NCI-H1048 (cell line): ENCODE measurements at regions not wholly inside any gene's neighbourhood (a gene's known extent, or its start where the extent isn't known, plus 50 kb on each side); places are given as distances from the start of the nearest gene placed in this dataset.

ENCODE experiments used
- DNase-seq: peaks from one replicate; lab custom pipeline; 2025; lab: John Stamatoyannopoulos, UW

DNA sequence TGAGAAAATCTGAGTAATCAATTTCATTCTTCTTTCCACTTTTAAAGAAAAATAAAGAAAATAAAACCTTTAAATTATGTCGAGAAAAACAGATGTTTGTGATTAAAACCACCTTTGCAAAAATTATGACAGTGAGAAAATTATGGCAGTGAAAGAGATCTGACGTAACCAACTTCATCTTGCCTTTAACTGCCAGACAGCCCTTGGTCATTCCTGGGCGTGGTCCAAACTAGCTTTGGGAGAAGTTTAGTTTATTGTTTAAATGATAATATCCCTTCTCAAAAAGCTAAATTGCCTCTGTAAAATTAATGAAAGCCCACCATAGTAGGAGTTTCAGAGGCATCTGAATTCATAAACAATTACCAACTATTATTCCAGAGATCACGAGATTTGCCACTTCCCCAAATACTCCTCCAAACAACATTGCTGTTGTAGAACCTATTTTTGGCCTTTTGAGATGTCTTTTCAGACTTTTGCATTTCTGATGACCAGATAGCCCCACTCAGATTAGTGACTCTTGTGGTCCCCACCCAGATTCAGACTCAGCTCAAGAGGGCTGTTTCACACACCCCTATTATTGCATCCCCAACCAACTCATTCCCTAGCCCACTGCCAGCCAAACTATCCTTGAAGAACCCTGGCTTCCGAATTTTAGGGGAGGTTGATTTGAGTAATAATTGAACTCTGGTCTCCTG is 664.4 kb upstream of the CBLB start:
- DNase-seq: no peak

DNA sequence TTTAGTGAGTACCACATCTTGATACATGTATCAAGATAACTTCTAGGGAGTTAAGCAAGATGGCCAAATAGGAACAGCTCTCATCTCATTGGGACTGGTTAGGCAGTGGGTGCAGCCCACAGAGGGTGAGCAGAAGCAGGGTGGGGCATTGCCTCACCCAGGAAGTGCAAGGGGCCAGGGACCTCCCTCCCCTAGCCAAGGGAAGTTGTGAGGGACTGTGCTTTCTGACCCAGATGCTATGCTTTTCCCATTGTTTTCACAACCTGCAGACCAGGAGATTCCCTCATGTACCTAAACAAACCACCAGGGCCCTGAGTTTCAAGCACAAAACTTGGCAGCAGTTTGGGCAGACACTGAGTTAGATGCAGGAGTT is 665.0 kb upstream of the CBLB start:
- no peak for DNase-seq

DNA sequence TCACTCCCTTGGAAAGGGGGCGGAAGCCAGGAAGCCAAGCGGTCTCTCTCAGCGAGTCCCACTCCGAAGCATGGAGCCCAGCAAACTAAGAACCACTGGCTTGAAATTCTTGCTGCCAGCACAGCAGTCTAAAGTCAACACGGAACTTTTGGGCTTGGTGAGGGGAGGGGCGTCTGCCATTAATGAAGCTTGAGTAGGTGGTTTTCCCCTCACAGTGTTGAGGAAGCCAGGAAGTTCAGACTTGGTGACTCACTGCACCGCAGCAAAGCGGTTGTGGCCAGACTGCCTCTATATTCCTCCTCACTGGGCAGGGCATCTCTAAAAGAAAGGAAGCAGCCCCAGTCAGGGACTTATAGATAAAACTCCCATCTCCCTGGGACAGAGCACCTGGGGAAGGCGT is 665.4 kb upstream of the CBLB start:
- DNase-seq: no peak

DNA sequence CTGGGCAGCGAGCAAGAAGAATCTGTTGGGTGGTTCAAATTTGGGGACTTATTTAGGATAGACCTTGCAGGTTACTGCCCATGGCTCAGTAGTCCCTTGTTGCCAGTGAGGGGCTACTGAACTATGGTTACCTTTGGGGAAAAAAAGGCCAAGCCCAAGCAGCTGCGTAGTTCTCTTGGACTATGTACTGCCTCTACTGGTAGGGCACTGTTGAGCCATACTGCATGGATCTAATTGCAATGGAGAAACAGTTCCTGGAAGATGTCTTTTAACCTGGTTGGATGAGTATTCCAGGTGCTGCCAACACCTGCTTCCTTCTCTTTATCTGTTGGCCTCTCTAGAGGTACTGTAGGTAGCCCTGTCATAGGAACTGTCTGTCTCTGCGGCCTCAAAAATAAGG is 671.9 kb upstream of the CBLB start:
- no peak for DNase-seq

DNA sequence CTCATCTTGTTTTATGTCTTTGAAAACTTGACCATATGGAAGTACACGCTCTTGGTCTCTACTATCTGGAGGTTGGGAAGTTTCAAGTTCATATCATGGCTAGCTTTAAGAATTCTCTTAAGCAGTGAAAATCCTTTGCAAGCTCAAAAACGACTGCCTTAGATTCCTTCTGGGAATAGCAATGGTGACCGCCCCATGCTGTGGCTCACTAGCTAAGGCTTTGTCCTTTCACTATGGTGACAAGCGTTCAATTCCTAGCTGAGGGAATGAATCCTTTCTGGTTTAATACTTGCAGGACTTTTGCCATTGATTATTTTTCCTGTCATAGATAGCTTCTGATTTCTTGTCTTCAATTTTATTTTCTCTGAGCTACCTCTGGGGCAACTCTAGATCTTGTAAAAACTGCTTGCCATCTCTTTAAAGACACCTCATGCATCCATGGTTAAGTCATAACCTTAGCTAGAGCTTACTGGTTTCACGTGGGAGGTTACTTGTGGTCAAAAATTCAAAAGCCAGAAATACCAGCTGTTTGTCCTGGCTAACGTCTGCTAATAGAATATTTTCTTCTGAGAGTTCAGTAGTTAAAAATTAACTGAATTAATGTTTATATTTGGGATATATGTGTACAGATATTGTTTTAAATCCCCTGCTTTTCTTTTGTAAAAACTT is 673.4 kb upstream of the CBLB start:
- no peak for DNase-seq

DNA sequence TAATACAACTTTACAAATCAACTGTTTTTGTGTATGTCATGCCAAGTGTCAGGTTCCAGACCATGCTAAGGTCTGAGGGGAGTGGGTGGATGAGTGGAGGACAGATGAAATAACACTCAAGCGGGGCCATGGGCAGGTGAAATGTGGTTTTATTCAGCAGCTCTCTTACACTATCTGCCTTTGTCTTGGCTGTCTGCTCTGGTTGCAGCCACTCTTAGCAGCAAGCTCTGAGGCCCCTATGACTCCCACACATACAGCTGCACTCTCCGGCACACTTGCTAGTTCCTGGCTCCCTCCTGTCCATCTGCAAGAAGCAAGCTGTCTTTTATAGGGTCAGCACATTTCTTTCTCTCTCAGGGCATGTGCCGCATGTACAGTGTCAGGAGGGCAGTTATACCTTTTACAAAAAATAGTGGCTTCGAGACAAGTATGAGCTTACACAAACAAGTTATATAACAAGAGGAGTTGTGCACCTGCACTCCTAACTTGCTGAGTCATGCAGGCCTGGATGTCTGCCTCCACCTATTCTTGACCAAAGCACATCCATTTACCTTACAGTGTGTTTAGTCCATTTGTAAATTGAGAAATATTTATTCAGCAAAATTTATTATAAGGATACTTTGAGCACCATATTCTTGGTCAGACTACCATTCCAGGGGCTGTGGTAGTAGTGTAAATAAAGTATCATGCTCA is 683.7 kb upstream of the CBLB start:
- DNase-seq: no peak

DNA sequence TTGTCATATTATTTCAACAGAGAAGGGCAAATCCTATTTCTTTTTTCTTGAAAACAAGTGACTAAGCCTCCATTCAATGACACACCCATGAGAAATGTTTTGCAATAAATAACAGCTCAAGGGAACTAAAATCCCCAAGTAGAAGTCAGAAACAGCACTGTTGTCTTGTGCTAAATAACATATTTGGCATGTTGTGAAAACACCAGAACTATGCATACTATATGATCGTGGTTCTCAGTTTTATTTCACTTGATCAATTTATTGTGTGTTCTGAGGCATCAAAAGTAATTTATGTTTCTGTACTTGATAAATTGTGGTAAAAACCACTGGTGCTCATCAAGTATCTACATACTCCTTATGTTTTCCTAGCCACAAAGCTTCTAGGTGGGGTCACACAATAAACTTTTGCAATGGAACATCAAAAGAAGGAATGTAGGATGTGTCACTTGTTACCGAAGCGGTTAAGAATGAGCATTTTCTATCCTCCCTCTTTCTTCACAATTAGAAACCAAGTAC is 691.7 kb upstream of the CBLB start:
- DNase-seq: no peak

DNA sequence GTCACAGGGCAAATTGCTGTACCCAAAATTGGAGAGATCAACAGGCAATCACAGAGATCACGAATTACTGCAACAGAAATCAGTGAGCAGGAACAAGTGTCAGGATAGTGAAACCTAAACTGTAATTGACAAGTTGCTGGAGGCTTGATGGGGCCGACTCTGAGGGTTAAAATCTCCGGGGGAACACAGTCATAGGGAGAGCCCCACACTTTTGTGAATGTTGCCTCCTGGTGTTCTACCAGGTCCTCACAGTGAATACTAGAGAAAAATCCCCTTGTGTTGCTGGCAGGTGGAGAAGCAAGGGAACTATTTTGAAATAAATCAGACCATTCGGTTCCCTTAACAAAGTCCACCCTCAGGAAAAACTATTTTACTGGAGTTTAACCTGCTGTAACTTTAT is 697.5 kb upstream of the CBLB start:
- no peak for DNase-seq

DNA sequence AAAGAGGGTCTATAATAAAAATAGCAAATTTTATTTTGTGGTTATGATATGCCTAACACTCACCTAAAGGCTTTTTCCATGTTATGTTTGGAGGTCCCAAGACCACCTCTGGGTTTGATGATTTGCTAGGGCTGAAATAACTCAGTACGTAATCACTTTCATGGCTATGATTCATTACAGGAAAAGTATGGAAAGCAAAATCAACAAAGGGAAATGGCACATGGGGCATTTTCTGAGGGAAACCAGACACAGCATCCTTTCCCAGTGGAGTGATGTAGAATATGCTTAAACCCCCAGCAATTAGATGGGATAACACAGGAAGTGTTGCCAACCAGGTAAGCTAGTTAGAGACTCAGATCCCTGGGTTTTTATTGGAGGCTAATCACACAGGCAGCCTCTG is 701.6 kb upstream of the CBLB start:
- DNase-seq: no peak

DNA sequence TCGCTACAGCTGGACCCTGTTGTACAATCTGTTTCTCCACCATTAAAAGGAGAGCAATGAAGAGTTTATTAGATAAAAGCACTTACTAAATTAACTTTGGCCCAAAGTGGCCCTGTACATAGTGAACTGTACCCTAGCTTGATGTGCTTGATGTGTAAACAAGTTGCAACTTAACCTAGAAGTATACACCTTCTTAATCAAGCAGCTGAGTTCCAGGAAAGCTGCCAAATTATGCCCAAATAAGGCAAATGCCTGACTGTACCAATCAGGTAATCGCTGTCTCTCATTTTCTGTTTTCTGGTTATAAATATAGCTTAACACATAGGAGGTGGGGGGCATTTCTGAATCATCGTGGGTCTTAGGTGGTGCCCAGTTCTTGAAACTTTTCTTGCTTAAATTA is 704.8 kb upstream of the CBLB start:
- no peak for DNase-seq

DNA sequence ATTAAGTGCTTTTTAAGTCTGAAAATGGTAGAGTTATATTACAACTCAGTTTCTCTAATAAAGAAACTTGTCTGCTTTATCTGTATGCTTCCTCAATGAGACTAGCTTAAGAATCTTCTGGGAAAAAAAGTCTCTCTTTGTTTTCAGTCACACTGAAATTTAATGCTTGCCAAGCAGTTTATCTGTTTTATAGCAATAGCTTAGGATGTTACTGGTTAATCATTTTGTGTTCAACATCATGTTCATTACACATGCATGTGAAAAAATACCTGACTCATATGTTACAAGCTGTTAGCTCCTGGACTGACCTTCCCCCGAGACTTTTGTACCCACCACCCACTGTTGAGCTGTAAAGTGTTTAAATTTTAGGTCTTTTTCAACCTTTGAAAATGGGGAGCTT is 706.2 kb upstream of the CBLB start:
- DNase-seq: no peak

DNA sequence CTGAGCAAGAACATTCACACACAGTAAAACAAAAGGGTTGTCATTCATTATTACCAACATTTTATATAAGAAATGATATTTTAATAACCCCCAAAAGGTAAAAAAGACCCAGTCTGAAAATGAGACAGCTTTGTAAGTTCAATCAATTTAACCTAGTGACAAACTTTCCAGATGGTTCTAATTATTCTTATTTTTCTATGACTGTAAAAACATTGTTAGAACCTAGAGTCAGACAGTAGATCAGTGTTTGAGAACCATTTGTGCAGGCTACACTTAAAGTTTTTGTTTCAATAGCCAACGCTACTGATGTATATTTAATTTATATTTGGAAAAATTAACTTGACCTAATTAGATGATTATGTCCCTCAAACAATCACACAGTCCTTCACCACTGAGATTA is 708.4 kb upstream of the CBLB start:
- DNase-seq: no peak

DNA sequence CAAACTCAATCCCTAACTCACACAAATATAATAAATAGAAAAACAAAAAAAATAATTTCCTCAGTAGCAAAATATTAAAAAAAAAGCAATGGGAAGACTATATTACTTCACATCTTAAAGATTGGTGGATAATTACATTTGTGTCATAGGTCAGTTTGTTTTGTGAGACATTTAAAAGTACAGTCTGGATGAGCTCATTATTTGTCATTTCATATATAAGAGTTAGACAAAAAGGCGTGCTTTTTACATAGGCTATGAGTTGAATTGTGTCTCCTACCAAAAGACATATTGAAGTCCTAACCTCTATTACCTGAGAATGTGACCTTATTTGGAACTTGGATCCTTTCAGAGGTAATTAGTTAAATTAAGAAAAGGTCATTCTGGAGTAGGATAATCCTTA is 710.1 kb upstream of the CBLB start:
- DNase-seq: no peak

DNA sequence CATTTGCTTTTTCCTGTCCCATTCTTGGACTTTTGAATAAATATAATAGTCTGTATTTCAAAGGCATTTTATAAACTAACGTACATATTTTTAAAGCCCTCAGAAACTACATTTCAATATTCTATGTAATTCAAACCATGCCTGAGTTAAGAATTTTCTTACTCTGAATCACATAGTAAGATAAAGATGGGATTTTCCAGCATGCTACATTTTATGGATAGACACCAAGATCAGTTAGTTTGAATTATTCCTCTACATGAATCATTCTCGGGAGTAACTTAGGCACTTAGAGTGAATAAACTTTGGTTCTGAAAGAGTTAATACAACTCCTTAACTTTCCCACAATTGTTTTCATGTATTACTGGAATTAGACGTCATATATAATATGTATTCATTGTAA is 713.3 kb upstream of the CBLB start:
- no peak for DNase-seq

DNA sequence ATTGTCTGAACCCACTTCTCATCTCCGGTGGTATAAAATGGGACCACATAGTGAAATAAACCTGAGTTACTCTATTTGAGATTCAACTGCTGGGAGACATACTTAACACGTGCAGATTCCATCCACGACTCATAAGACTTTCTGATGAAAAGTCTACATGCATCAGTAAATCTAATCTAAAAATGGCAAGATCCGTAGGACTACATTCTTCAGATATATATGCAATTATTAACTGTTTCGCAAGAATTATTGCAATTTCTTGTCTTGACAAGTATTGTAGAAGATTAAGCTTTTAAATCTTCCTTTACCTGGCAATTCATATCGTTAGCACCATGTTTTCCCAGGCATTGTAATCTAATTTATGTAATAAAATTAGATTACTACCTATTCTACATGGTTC is 718.7 kb upstream of the CBLB start:
- no peak for DNase-seq

DNA sequence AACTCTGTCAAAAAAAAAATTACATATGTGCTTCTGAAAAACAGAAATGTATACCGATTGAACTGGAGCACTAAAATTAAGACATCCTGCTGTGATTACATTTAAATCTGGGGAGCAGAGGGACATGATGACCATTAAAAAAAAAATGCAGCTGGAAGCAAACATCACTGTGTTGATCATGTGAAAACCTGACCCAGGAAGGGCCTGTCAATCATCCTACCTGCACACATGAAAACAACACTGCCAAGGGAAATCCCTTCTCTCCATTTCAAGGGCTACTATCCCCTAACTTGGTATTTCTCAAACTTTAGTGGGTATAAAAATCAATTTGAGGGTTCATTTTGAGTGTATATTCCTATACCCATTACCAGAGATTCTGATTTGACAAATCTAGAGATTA is 719.9 kb upstream of the CBLB start:
- no peak for DNase-seq

DNA sequence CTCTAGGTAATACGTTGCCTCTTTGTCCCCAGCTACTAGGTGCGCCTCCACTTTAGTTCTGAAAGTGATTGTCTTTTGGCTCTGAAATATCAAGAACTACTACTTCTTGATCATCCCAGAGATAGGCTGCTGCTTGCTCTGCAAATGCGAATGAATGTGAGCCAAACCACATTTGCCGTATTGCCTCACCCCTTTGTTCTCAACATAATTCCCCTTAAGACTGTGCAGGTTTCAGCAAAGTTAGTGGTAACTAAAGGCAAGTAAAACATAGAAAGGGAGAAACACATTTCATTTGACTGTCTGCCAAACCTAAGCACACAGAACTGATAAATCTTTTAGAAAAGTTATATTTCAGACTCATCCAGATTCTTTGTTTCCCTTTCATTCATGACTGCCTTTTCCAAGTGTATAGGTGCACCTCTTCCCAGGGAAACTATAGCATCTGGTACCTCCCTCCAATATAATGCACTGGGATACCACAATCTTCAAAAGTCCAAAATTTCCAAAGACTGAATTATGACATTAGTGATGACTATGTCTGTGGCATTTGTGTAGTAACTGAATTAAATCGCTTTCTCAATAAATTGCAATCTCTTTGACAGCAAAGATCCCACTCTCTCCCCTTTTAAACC is 720.6 kb upstream of the CBLB start:
- DNase-seq: no peak

DNA sequence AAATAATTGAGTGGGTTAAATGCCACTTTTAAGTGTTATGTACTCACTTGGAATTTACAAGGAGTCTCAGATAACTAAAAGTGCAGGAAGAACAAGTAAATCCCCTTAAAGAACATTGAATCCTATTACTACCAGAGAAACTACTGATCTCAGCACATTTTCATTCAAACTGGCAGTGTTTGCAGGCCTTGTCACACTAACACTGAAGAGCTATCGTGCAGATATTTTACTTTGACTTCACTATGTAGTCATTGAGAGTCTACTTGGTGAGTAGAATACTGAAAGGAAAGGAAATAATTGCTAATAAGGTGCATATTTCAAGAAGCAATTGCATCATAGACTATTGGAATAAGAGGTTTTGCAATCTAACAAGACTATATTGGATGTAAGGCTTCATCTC is 721.4 kb upstream of the CBLB start:
- DNase-seq: no peak

DNA sequence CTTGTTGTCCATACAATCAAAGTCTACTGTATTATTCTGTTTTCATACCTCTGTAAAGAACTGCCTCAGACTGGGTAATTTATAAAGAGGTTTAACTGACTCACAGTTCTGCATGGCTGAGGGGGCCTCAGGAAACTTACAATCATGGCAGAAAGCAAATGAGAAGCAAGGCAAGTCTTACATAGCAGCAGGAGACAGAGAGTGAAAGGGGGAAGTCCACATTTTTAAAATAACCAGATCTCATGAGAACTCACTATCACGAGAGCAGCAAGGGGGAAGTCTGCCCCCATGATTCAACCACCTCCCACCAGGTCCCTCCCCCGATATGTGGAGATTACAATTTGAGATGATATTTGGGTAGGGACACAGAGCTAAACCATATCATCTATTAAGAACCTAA is 724.6 kb upstream of the CBLB start:
- DNase-seq: no peak

DNA sequence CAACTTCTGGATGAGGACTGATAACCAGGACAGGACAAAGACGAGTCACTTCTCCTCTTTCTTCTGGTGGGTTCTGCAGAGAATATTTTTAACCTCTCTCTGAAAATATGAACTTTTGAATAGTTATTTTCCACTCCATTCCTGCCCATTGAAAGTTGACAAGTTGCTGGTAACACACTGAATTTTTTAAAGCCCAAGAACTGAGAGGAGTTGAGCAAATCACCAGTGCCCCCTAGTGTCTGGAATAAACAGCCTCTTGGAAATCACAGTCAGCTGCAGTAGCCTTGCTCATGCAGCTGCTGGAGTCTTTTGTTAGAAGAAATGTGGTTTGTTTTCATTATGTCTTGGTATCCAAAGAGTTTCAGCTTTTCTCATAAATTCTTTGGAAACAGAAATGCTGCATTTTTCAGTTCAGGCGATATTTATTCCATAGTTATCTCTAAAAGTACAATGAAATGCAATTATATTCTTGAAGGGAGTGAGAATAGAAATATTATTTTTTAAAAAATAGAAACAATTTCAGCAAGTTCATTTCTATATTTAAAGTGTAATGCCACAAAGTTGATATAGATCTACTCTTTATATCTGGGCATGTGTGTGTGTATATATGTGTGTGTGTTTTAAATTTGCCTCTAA is 741.0 kb upstream of the CBLB start:
- DNase-seq: peak; percentile 3

DNA sequence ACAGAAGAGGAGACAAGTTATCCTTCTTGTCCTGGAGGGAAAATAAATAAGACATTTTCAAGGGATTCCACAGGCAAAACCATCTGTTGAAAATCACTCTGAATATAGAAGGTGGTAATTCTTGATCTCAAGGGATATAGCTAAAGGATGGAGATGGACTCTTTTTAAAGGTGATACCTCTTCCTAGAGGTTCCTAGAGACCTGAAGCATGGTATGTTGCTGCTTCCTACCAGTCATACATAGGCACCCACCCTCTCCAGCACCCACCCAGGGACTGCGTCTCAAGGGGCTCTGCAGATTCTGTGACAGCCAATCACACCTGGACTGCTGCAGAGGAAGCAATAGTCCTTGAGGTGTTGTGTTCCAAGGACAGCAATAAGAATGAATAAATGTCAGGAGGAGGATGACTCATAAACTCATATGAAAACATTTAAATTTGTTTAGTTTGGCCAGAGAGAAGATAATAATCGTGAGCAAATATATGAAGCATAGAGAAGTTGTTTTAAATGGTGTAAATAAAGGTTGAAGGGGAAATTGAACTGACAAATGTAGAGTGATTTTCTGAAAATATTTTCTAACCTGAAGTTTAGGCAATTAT is 741.6 kb upstream of the CBLB start:
- no peak for DNase-seq

DNA sequence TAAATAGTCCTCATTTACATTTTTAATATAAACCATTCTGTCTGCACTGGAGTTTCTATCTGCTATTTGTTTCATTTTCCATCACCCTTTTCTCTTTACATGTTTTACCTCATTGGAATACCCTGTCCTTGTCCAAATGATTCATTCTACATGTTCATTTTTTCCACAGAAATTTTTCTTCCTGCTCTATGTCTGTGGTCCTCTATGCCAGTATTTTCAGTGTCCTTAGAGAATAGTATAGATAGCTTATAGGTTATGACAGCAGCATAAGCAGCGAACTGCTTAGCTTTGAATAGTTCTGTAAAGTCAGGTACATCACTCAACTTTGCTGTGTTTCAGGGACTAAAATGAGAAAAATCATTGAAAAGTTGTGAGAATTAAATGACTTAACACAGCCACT is 742.3 kb upstream of the CBLB start:
- DNase-seq: no peak
